Activated naive CD8-positive, alpha-beta T cell treated with anti-CD3 and anti-CD28 coated beads, Interleukin-2, amount 50 U/mL, for 16 hours (primary cell): ENCODE measurements at regions not wholly inside any gene's neighbourhood (a gene's known extent, or its start where the extent isn't known, plus 50 kb on each side); places are given as distances from the start of the nearest gene placed in this dataset.

Source experiments
- DNase-seq: peaks from one replicate; pipeline ENCODE4 v3.0.0-alpha.2; 2020; ENCODE audit warnings: low read depth, low spot score

GRCh38 chr6:14635195-14635594 is 517.6 kb downstream of the CD83 start:
- no peak for DNase-seq

GRCh38 chr6:14635934-14636591 is 518.5 kb downstream of the CD83 start:
- no peak for DNase-seq

GRCh38 chr6:14638435-14638905 is 520.9 kb downstream of the CD83 start:
- DNase-seq, result no peak

GRCh38 chr6:14638906-14639761 is 521.6 kb downstream of the CD83 start:
- DNase-seq, result no peak

GRCh38 chr6:14639983-14640599 is 522.5 kb downstream of the CD83 start:
- DNase-seq, result no peak

- no peak for DNase-seq
These were observed 523.1 kb downstream of the CD83 start for GRCh38 chr6:14640631-14641030.

- no peak for DNase-seq
These were observed 524.0 kb downstream of the CD83 start for GRCh38 chr6:14641423-14642135.

- no peak for DNase-seq
These were observed 524.5 kb downstream of the CD83 start for GRCh38 chr6:14642136-14642505.

- no peak for DNase-seq
These were observed 525.3 kb downstream of the CD83 start for GRCh38 chr6:14642842-14643241.

GRCh38 chr6:14644381-14644780 is 526.8 kb downstream of the CD83 start:
- DNase-seq, result no peak

- no peak for DNase-seq
These were observed 527.6 kb downstream of the CD83 start for GRCh38 chr6:14645221-14645620.

- DNase-seq, result no peak
These were observed 528.3 kb downstream of the CD83 start for GRCh38 chr6:14645841-14646240.

GRCh38 chr6:14646371-14646770 is 528.8 kb downstream of the CD83 start:
- no peak for DNase-seq

- no peak for DNase-seq
These were observed 529.8 kb downstream of the CD83 start for GRCh38 chr6:14647357-14647756.

GRCh38 chr6:14652536-14652935 is 535.0 kb downstream of the CD83 start:
- DNase-seq, result no peak

GRCh38 chr6:14655201-14656061 is 537.9 kb downstream of the CD83 start:
- no peak for DNase-seq

- no peak for DNase-seq
These were observed 538.5 kb downstream of the CD83 start for GRCh38 chr6:14656078-14656521.

- DNase-seq, result no peak
These were observed 539.1 kb downstream of the CD83 start for GRCh38 chr6:14656649-14657048.

GRCh38 chr6:14658030-14658429 is 540.5 kb downstream of the CD83 start:
- no peak for DNase-seq

- DNase-seq, result no peak
These were observed 541.5 kb downstream of the CD83 start for GRCh38 chr6:14658886-14659561.
